K562 (cell line): ENCODE measurements at regions not wholly inside any gene's neighbourhood (a gene's known extent, or its start where the extent isn't known, plus 50 kb on each side); places are given as distances from the start of the nearest gene placed in this dataset.
"Not testable (repeated sequence)": the region's sequence is repeated elsewhere in the genome, so short reads cannot be mapped to it uniquely, and the experiment has no call there.

Experiments
- ATAC-seq: fragments of 200-7000 bp; cut with Tn5 transposase; 3 replicates; pipeline ENCODE4 v1.9.1; 2020; ENCODE audit warnings: moderate library complexity
- BruUV-seq: library from RNA; stranded (reverse); fragments of 400-500 nt; replicated peaks from 2 replicates; lab custom pipeline; 2021; lab: Mats Ljungman, UMichigan
- CTCF ChIA-PET: fragments of 300-600 bp; formaldehyde crosslinking; extraction: SDS; loops from one replicate; lab custom pipeline; 2021; ENCODE audit warnings: low intra/inter-chr PET ratio; lab: Yijun Ruan, JAX
- POLR2A ChIA-PET: fragments of 300-600, 350-650 bp; sonication (Branson Sonifier 250); formaldehyde crosslinking; extraction: SDS; loops from one replicate; lab custom pipeline; 2021; ENCODE audit warnings: antibody characterized with exemption, inconsistent platforms; lab: Yijun Ruan, JAX
- DNase-seq, 4 experiments: peaks; one replicate each; pipeline versions ENCODE4 v3.0.0 to v3.0.0-alpha.2; 2011 to 2018; ENCODE audit warnings: low spot score in 3 of 4, mixed read lengths in 3 of 4; ENCODE audit errors: extremely low read depth in 1 of 4
- FAIRE-seq: peaks from 2 replicates; lab custom pipeline; 2011; peaks lifted over from hg19 to GRCh38; lab: Jason Lieb, UNC
- H2AFZ ChIP-seq: 2 replicates; pipeline ENCODE4 v1.6.0; 2011; ENCODE audit warnings: low read depth, low read length, control low read depth, inconsistent platforms
- H3K27ac ChIP-seq: fragments of 200-600 bp; 3 replicates; pipeline ENCODE4 v1.8.0; 2011; ENCODE audit warnings: low read depth, mild to moderate bottlenecking, control low read depth, inconsistent platforms, low read length, moderate library complexity, mixed read lengths; ENCODE audit errors: extremely low read depth
- H3K27me3 ChIP-seq, 2 experiments: fragments of 300-600 bp in 1 of 2; 2 replicates in 1 of 2; 3 replicates in 1 of 2; pipeline versions ENCODE4 v1.6.0 to v1.8.0; 2011; ENCODE audit warnings: inconsistent platforms in 2 of 2, low read length in 2 of 2, mild to moderate bottlenecking in 1 of 2, mixed read lengths in 1 of 2, moderate library complexity in 1 of 2; ENCODE audit not compliant: control insufficient read depth in 2 of 2, insufficient read depth in 2 of 2
- H3K36me3 ChIP-seq: fragments of 300-600 bp; 3 replicates; pipeline ENCODE4 v1.8.0; 2011; ENCODE audit warnings: mild to moderate bottlenecking, low read length, inconsistent platforms; ENCODE audit not compliant: control insufficient read depth, insufficient read depth
- H3K4me1 ChIP-seq, 2 experiments: fragments of 200-600 bp in 1 of 2; replicated peaks in 1 of 2; 2 replicates in 1 of 2; 3 replicates in 1 of 2; pipeline versions ENCODE4 v1.5.1 to v1.8.0; 2011; ENCODE audit warnings: inconsistent platforms in 2 of 2, low read length in 2 of 2, mild to moderate bottlenecking in 1 of 2, mixed read lengths in 1 of 2, moderate library complexity in 1 of 2; ENCODE audit not compliant: control insufficient read depth in 2 of 2, insufficient read depth in 2 of 2
- H3K4me2 ChIP-seq: 2 replicates; pipeline ENCODE4 v1.6.1; 2011; ENCODE audit warnings: low read length, control low read depth, inconsistent platforms, mixed read lengths; ENCODE audit not compliant: insufficient read depth
- H3K4me3 ChIP-seq: fragments of 200-600 bp; sonication (generic), shearing (Covaris generic); 2 replicates; pipeline ENCODE4 v1.5.1; 2016; ENCODE audit warnings: control low read depth, inconsistent platforms
- H3K79me2 ChIP-seq: fragments of 200-600 bp; 3 replicates; pipeline ENCODE4 v1.8.0; 2011; ENCODE audit warnings: low read length, inconsistent platforms; ENCODE audit not compliant: control insufficient read depth, insufficient read depth
- H3K9ac ChIP-seq, 2 experiments: 2 replicates each; pipeline versions ENCODE4 v1.6.0 to v1.6.1; 2011; ENCODE audit warnings: low read depth in 2 of 2, low read length in 2 of 2, control low read depth in 1 of 2, inconsistent platforms in 1 of 2, mild to moderate bottlenecking in 1 of 2, mixed read lengths in 1 of 2; ENCODE audit not compliant: insufficient read depth in 1 of 2
- H3K9me1 ChIP-seq: one replicate; pipeline ENCODE4 v1.6.0; 2011; ENCODE audit warnings: inconsistent platforms, mild to moderate bottlenecking, low read length, moderate library complexity; ENCODE audit not compliant: control insufficient read depth, insufficient read depth
- H3K9me3 ChIP-seq: replicated peaks from 2 replicates; pipeline ENCODE4 v1.5.1; 2011; ENCODE audit warnings: low read depth, low read length, inconsistent platforms; ENCODE audit not compliant: control insufficient read depth, insufficient read depth
- H4K20me1 ChIP-seq: replicated peaks from 2 replicates; pipeline ENCODE4 v1.6.1; 2011; ENCODE audit warnings: low read length, inconsistent platforms, mixed read lengths; ENCODE audit not compliant: control insufficient read depth, insufficient read depth
- RBM25 ChIP-seq: fragments of 200-400 bp; formaldehyde crosslinking; IDR thresholded peaks from 2 replicates; pipeline ENCODE4 v1.6.1; 2018; ENCODE audit warnings: low read length, low read depth, moderate library complexity; ENCODE audit not compliant: severe bottlenecking
- WGBS: fragments of 100-300 bp; shearing (Covaris generic); methylation state at CpG from one replicate; pipeline ENCODE4 v1.1.6; 2016; ENCODE audit warnings: low coverage, mixed read lengths; ENCODE audit not compliant: insufficient coverage; ENCODE audit errors: missing lambda C conversion rate; 5-methylcytosine and 5-hydroxymethylcytosine counted together
- in situ Hi-C: fragments of 300-500 bp; cut with MboI; formaldehyde crosslinking; loops from 4 replicates; pipeline ENCODE4 v1.15.0; 2018; ENCODE audit warnings: inconsistent platforms, mixed read lengths
- intact Hi-C: fragments of 100-400 bp; cut with micrococcal nuclease; formaldehyde crosslinking; loops from 2 replicates; pipeline ENCODE4 v1.14.2; 2022

- H3K79me2 ChIP-seq, result peaks cover 64% of the 10 kb centered on the region
- H4K20me1 ChIP-seq, intact Hi-C loops, H3K9me3 ChIP-seq, H3K9me1 ChIP-seq, POLR2A ChIA-PET, H3K27ac ChIP-seq, H3K27me3 ChIP-seq, H3K4me3 ChIP-seq, in situ Hi-C loops, FAIRE-seq, H3K4me2 ChIP-seq, BruUV-seq, H3K4me1 ChIP-seq, H3K9ac ChIP-seq, ATAC-seq, H2AFZ ChIP-seq, DNase-seq, H3K36me3 ChIP-seq, CTCF ChIA-PET: not testable (repeated sequence)
- 83% methylated on average over 3 of the region's 4 CpGs for WGBS
- TF ChIP-seq RBM25, result peak; percentile 69
These were observed 286.2 kb upstream of the PLGLB2 start for GRCh38 chr2:87461671-87462070.

- H3K27me3 ChIP-seq, H3K36me3 ChIP-seq, H3K4me2 ChIP-seq, H3K4me3 ChIP-seq, FAIRE-seq, intact Hi-C loops, H4K20me1 ChIP-seq, H3K9me3 ChIP-seq, POLR2A ChIA-PET, ATAC-seq, CTCF ChIA-PET, BruUV-seq, H3K9me1 ChIP-seq, H3K4me1 ChIP-seq, in situ Hi-C loops, DNase-seq, H3K9ac ChIP-seq, H2AFZ ChIP-seq, H3K27ac ChIP-seq: not testable (repeated sequence)
- H3K79me2 ChIP-seq, result peaks cover 71% of the 10 kb centered on the region
- 71% methylated on average over 1 of the region's 2 CpGs for WGBS
These were observed 283.7 kb upstream of the PLGLB2 start for GRCh38 chr2:87464219-87464618.
